SK-N-SH treated with all-trans-retinoic acid at 6 μM for 48 hours (cell line): ENCODE measurements at regions not wholly inside any gene's neighbourhood (a gene's known extent, or its start where the extent isn't known, plus 50 kb on each side); places are given as distances from the start of the nearest gene placed in this dataset.

Experiments used
- ARNTL ChIP-seq: fragments of 450-650 bp; formaldehyde crosslinking; IDR thresholded peaks from 2 replicates; pipeline ENCODE4 v1.5.0; 2020; ENCODE audit warnings: low read depth, mild to moderate bottlenecking, moderate library complexity, borderline replicate concordance
- ESRRG ChIP-seq: fragments of 250-450 bp; sonication (Bioruptor Pico); IDR thresholded peaks from 2 replicates; pipeline ENCODE4 v1.6.1; 2021; ENCODE audit warnings: mild to moderate bottlenecking
- GLIS3 ChIP-seq: fragments of 250-450 bp; sonication (Bioruptor Pico); IDR thresholded peaks from 2 replicates; pipeline ENCODE4 v1.5.0; 2020; ENCODE audit warnings: mild to moderate bottlenecking, moderate library complexity
- OSR1 ChIP-seq: fragments of 250-450 bp; sonication (Bioruptor Pico); IDR thresholded peaks from 2 replicates; pipeline ENCODE4 v1.8.0; 2022; ENCODE audit warnings: moderate library complexity, mild to moderate bottlenecking, inconsistent platforms
- PPARA ChIP-seq: fragments of 250-450 bp; sonication (Bioruptor Pico); IDR thresholded peaks from 2 replicates; pipeline ENCODE4 v1.5.0; 2020; ENCODE audit warnings: mild to moderate bottlenecking, borderline replicate concordance
- RARB ChIP-seq: fragments of 250-450 bp; sonication (Bioruptor Pico); IDR thresholded peaks from 2 replicates; pipeline ENCODE4 v1.8.0; 2021; ENCODE audit warnings: mild to moderate bottlenecking, moderate library complexity
- TOX ChIP-seq: fragments of 250-450 bp; sonication (Bioruptor Pico); IDR thresholded peaks from 2 replicates; pipeline ENCODE4 v1.8.0; 2021; ENCODE audit warnings: mild to moderate bottlenecking, moderate library complexity, borderline replicate concordance
- ZC3H10 ChIP-seq: fragments of 250-450 bp; sonication (Bioruptor Pico); IDR thresholded peaks from 2 replicates; pipeline ENCODE4 v1.5.1; 2021; ENCODE audit warnings: mild to moderate bottlenecking, moderate library complexity
- ZFP3 ChIP-seq: fragments of 250-450 bp; sonication (Bioruptor Pico); IDR thresholded peaks from 2 replicates; pipeline ENCODE4 v1.5.0; 2020; ENCODE audit warnings: mild to moderate bottlenecking, moderate library complexity
- ZFP30 ChIP-seq: fragments of 450-650 bp; formaldehyde crosslinking; IDR thresholded peaks from 2 replicates; pipeline ENCODE4 v1.5.0; 2022; ENCODE audit warnings: mild to moderate bottlenecking, moderate library complexity
- ZNF565 ChIP-seq: fragments of 450-650 bp; formaldehyde crosslinking; conservative IDR thresholded peaks from 2 replicates; pipeline ENCODE4 v1.5.0; 2020; ENCODE audit warnings: low read depth, mild to moderate bottlenecking, moderate library complexity
- ZNF8 ChIP-seq: fragments of 450-650 bp; formaldehyde crosslinking; IDR thresholded peaks from 2 replicates; pipeline ENCODE4 v1.5.0; 2020; ENCODE audit warnings: mild to moderate bottlenecking, moderate library complexity
- TF ChIP-seq, protein P1 (sequence below): fragments of 250-450 bp; sonication (Bioruptor Pico); IDR thresholded peaks from 2 replicates; pipeline ENCODE4 v1.8.0; 2020; ENCODE audit warnings: mild to moderate bottlenecking, moderate library complexity, borderline replicate concordance
- TF ChIP-seq, protein P2 (sequence below): fragments of 250-450 bp; sonication (Bioruptor Pico); IDR thresholded peaks from 2 replicates; pipeline ENCODE4 v1.5.1; 2020; ENCODE audit warnings: low read depth, mild to moderate bottlenecking, moderate library complexity

DNA sequence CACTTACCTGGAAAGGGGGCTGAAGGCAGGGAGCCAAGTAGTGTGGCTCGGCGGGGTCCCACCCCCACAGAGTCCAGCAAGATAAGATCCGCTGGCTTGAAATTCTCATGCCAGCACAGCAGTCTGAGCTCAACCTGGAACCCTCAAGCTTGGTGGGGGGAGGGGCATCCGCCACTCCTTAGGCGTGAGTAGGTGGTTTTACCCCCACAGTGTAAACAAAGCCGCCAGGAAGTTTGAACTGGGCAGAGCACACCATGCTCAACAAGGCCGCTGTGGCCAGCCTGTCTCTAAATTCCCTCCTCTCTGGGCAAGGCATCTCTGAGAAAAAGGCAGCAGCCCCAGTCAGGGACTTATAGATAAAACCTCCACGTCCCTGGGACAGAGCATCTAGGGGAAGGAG, 156.3 kb downstream of the KBTBD8 start:
- TF ChIP-seq ZFP3 (CRISPR knock-in tag) (no peak), ZNF565 (CRISPR knock-in tag) (no peak), RARB (CRISPR knock-in tag) (no peak), OSR1 (no peak), ZC3H10 (CRISPR knock-in tag) (no peak), TOX (no peak), ARNTL (CRISPR knock-in tag) (no peak), PPARA (CRISPR knock-in tag) (no peak), ZFP30 (no peak), ZNF8 (CRISPR knock-in tag) (no peak), GLIS3 (CRISPR knock-in tag) (no peak), ESRRG (CRISPR knock-in tag) (no peak)
- TF ChIP-seq, protein P1, sequence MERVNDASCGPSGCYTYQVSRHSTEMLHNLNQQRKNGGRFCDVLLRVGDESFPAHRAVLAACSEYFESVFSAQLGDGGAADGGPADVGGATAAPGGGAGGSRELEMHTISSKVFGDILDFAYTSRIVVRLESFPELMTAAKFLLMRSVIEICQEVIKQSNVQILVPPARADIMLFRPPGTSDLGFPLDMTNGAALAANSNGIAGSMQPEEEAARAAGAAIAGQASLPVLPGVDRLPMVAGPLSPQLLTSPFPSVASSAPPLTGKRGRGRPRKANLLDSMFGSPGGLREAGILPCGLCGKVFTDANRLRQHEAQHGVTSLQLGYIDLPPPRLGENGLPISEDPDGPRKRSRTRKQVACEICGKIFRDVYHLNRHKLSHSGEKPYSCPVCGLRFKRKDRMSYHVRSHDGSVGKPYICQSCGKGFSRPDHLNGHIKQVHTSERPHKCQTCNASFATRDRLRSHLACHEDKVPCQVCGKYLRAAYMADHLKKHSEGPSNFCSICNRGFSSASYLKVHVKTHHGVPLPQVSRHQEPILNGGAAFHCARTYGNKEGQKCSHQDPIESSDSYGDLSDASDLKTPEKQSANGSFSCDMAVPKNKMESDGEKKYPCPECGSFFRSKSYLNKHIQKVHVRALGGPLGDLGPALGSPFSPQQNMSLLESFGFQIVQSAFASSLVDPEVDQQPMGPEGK (CRISPR knock-in tag) = no peak
- TF ChIP-seq, protein P2, sequence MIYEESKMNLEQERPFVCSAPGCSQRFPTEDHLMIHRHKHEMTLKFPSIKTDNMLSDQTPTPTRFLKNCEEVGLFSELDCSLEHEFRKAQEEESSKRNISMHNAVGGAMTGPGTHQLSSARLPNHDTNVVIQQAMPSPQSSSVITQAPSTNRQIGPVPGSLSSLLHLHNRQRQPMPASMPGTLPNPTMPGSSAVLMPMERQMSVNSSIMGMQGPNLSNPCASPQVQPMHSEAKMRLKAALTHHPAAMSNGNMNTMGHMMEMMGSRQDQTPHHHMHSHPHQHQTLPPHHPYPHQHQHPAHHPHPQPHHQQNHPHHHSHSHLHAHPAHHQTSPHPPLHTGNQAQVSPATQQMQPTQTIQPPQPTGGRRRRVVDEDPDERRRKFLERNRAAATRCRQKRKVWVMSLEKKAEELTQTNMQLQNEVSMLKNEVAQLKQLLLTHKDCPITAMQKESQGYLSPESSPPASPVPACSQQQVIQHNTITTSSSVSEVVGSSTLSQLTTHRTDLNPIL = no peak
